Heart left ventricle (tissue), 16 donors: ENCODE measurements at regions not wholly inside any gene's neighbourhood (a gene's known extent, or its start where the extent isn't known, plus 50 kb on each side); places are given as distances from the start of the nearest gene placed in this dataset.

ENCODE experiments used
- ATAC-seq, 4 donors: fragments of 200-7000 bp; cut with Tn5 transposase; one replicate each; pipeline ENCODE4 v1.9.1; 2020 to 2022; ENCODE audit warnings: moderate library complexity in 4 of 4, mild to moderate bottlenecking in 3 of 4, moderate number of reproducible peaks in 1 of 4
- DNase-seq, 5 donors: peaks; one replicate each; pipeline ENCODE4 v3.0.0-alpha.2; 2020
- H3K27ac ChIP-seq, 12 donors: fragments of 200-600 bp; sonication (generic) in 4 of 12; one replicate each; pipeline versions ENCODE4 v1.5.0 to v1.8.0; 2016 to 2022; ENCODE audit warnings: mild to moderate bottlenecking in 2 of 12
- H3K27me3 ChIP-seq, 9 donors: fragments of 200-600 bp; sonication (generic) in 2 of 9; one replicate each; pipeline versions ENCODE4 v1.5.1 to v1.8.0; 2016 to 2022; ENCODE audit warnings: mild to moderate bottlenecking in 3 of 9
- H3K36me3 ChIP-seq, 9 donors: fragments of 200-600 bp; sonication (generic) in 2 of 9; one replicate each; pipeline versions ENCODE4 v1.5.0 to v1.8.0; 2018 to 2022; ENCODE audit warnings: mild to moderate bottlenecking in 2 of 9
- H3K4me1 ChIP-seq, 12 donors: fragments of 200-600 bp; sonication (generic) in 4 of 12; one replicate each; pipeline versions ENCODE4 v1.5.0 to v1.8.0; 2016 to 2022; ENCODE audit warnings: mild to moderate bottlenecking in 3 of 12
- H3K4me3 ChIP-seq, 12 donors: fragments of 200-600 bp; sonication (generic) in 4 of 12; one replicate each; pipeline versions ENCODE4 v1.5.0 to v1.8.0; 2017 to 2022; ENCODE audit warnings: mild to moderate bottlenecking in 9 of 12, moderate library complexity in 4 of 12
- H3K9me3 ChIP-seq, 12 donors: fragments of 200-600 bp; sonication (generic) in 4 of 12; one replicate each; pipeline versions ENCODE4 v1.5.0 to v1.8.0; 2016 to 2022; ENCODE audit warnings: mild to moderate bottlenecking in 1 of 12
- CTCF ChIP-seq, 12 donors: fragments of 200-600 bp; sonication (generic) in 4 of 12; IDR thresholded peaks; one replicate each; pipeline versions ENCODE4 v1.5.0 to v1.8.0; 2018 to 2022; ENCODE audit warnings: antibody characterized with exemption in 12 of 12, mild to moderate bottlenecking in 5 of 12
- POLR2A ChIP-seq, 2 donors: fragments of 450-650 bp; IDR thresholded peaks; one replicate each; pipeline ENCODE4 v1.6.1; 2017; ENCODE audit warnings: antibody characterized with exemption in 2 of 2, mild to moderate bottlenecking in 2 of 2, moderate library complexity in 2 of 2
- WGBS, 4 donors: extraction: QIAGEN DNeasy Blood & Tissue Kit in 2 of 4; methylation state at CpG; one replicate each; pipeline versions ENCODE4 v1.1.5 to v1.1.7; 2013 to 2018; 5-methylcytosine and 5-hydroxymethylcytosine counted together
- intact Hi-C, 10 donors: fragments of 100-400 bp; cut with DNase I; formaldehyde crosslinking; loops; one replicate each; pipeline versions ENCODE4 v1.11.1 to v1.14.2; 2022
- donor health status: ischemic (EF 13 %, LVEDD 7.1; RV severe dilation, severe dysfunction).
- donor health status: healthy with polysubstance abuse.
- donor health status: DM: no; HTN: yes; CAD: no.
- donor health status: DM: no; HTN: no; CAD: no.
- donor health status: ischemic (EF 25% LVEDD 6.9; RV normal size, moderate dysfunction).
- donor health status: ischemic (EF 25% LVEDD 5.7; RV mildly dilated, moderate dysfunction).
- donor health status: healthy.
- donor health status: DM: yes; HTN: yes; CAD: no.
- donor health status: ischemic (EF 35%, LVEDD 5.7; RV mildly dilated, moderate dysfunction).
- donor health status: nonischemic (EF 11% LVEDD 7.7; RV severe dilation, severe dysfunction).
- donor health status: DM: yes; HTN: yes; CAD: no.
- donor health status: PGD.
- donor health status: ischemic (EF 29% LVEDD 5.4; RV normal size, mild dysfunction).
- donor health status: nonischemic (EF 23%, LVEDD 6.1; RV moderate dilation, normal function).

DNA sequence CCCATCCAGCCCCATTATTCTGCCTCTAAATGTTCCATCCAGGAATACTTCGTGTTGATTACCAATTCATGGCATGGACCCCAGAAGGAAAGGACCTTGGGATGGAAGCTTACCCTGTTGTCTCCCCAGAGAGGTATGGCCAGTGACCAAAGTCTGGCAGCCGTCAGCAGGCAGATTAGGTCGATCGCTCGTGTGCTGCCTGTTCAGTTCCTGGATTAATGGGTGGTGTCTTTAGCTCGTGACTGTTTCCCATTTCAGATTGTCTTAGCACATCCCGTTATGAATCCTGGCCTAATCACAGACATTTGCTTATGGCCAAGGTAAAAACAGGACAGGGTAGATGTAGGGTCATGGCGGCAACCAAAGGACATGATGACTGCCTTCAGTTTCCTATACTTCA lies 122.9 kb upstream of the NTF3 start:
- no peak overlapping the region for H3K27ac ChIP-seq
- no peak overlapping the region for H3K4me3 ChIP-seq
- H3K4me1 ChIP-seq: no peaks in the 10 kb centered on the region
- ATAC-seq: no peak
- H3K27me3 ChIP-seq: peaks cover 0 to 8% (median 0%) of the 10 kb centered on the region in 9 donors
- TF ChIP-seq POLR2A (IDR thresholded peaks at IDR 0.05): no peak
- TF ChIP-seq CTCF (IDR thresholded peaks at IDR 0.05): no peak
- H3K36me3 ChIP-seq: no peaks in the 10 kb centered on the region
- no peak for DNase-seq
- intact Hi-C loops: no loop called here
- 78 to 88% (median 83%) methylated on average over 8 of the region's 8 CpGs for WGBS, 4 donors
- peaks cover 0 to 6% (median 0%) of the 10 kb centered on the region in 12 donors for H3K9me3 ChIP-seq

DNA sequence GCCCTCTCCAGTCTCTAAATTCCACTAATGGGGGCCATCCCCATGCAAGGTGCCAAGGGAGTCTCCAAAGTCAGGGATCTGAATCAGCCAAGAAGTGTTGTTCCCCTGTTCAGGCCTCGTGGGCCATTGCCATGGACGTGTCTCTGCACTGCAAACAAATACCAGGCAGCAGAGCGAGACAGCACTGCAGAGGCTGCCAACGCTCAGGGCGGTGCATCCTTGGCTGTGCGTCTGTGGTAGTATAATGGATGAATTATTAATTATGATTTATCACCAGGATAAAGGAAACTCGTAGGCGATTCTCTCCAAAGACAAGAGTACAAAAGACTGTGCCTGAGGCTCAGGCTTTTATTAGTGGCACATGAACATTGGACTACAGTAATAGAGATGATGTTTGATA lies 122.3 kb upstream of the NTF3 start:
- WGBS, 4 donors: 70 to 81% (median 78%) methylated on average over 8 of the region's 8 CpGs
- ATAC-seq (no peak), DNase-seq (no peak)
- intact Hi-C loops: no loop called here
- H3K27ac ChIP-seq: no peak overlapping the region
- H3K4me1 ChIP-seq: no peaks in the 10 kb centered on the region
- H3K9me3 ChIP-seq: peaks cover 0 to 12% (median 2%) of the 10 kb centered on the region in 12 donors
- H3K4me3 ChIP-seq: no peak overlapping the region
- H3K27me3 ChIP-seq: peaks cover 0 to 5% (median 0%) of the 10 kb centered on the region in 9 donors
- no peak for TF ChIP-seq POLR2A (IDR thresholded peaks at IDR 0.05)
- TF ChIP-seq CTCF (IDR thresholded peaks at IDR 0.05): no peak
- no peaks in the 10 kb centered on the region for H3K36me3 ChIP-seq

GRCh38 chr12:5310151-5310550 lies 121.8 kb upstream of the NTF3 start:
- Histone ChIP-seq H3K4me1 (no peaks in the 10 kb centered on the region), H3K27me3 (peaks cover 0 to 5% (median 0%) of the 10 kb centered on the region in 9 donors), H3K36me3 (no peaks in the 10 kb centered on the region), H3K4me3 (no peak overlapping the region), H3K27ac (no peak overlapping the region), H3K9me3 (peaks cover 0 to 14% (median 3%) of the 10 kb centered on the region in 12 donors)
- TF ChIP-seq CTCF (IDR thresholded peaks at IDR 0.05) (no peak), POLR2A (IDR thresholded peaks at IDR 0.05) (no peak)
- ATAC-seq (no peak), DNase-seq (no peak)
- intact Hi-C loops: no loop called here
- WGBS, 4 donors: 69 to 78% (median 73%) methylated on average over 1 of the region's 1 CpG

DNA sequence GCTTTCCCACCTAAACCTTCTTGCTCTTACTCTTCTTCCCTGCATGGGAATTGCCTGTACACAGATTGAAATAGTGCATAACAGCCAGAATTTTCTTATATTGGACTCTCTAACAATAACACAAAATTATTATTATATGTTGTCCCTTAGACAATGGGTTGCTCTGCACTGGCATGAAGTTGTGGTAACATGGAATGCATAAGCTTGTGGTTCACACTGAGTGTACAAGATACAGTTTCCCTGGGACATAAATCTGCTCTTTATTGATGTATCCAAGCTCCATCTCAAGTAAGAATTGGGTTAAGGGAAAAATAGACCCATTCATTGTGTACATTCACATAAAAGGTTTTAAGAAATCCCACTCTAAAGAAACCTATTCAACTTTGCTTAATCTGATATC lies 114.4 kb upstream of the NTF3 start:
- peaks cover 0 to 25% (median 5%) of the 10 kb centered on the region in 12 donors for H3K9me3 ChIP-seq
- DNase-seq (no peak), ATAC-seq (no peak)
- no peaks in the 10 kb centered on the region for H3K4me1 ChIP-seq
- H3K36me3 ChIP-seq: no peaks in the 10 kb centered on the region
- no peak overlapping the region for H3K4me3 ChIP-seq
- intact Hi-C loops: no loop called here
- H3K27me3 ChIP-seq: no peaks in the 10 kb centered on the region
- no peak overlapping the region for H3K27ac ChIP-seq
- TF ChIP-seq CTCF (IDR thresholded peaks at IDR 0.05): no peak
- no peak for TF ChIP-seq POLR2A (IDR thresholded peaks at IDR 0.05)
